Ascending aorta (tissue), 2 donors: ENCODE measurements at regions not wholly inside any gene's neighbourhood (a gene's known extent, or its start where the extent isn't known, plus 50 kb on each side); places are given as distances from the start of the nearest gene placed in this dataset.

Source experiments
- DNase-seq, 2 donors: peaks; one replicate each; pipeline ENCODE4 v3.0.0-alpha.2; 2019; ENCODE audit warnings: low spot score in 2 of 2
- H3K27ac ChIP-seq, 2 donors: fragments of 200-600 bp; sonication (generic); one replicate each; pipeline ENCODE4 v1.5.1; 2016 to 2017; ENCODE audit warnings: mild to moderate bottlenecking in 1 of 2
- H3K27me3 ChIP-seq: fragments of 200-600 bp; sonication (generic); one replicate; pipeline ENCODE4 v1.5.1; 2017
- H3K36me3 ChIP-seq, 2 donors: fragments of 200-600 bp; sonication (generic); one replicate each; pipeline ENCODE4 v1.5.1; 2016
- H3K4me1 ChIP-seq, 2 donors: fragments of 200-600 bp; sonication (generic); one replicate each; pipeline ENCODE4 v1.5.1; 2016 to 2017; ENCODE audit warnings: mild to moderate bottlenecking in 1 of 2
- H3K4me3 ChIP-seq, 2 donors: fragments of 200-600 bp; sonication (generic); one replicate each; pipeline ENCODE4 v1.5.1; 2016 to 2017; ENCODE audit warnings: mild to moderate bottlenecking in 1 of 2
- H3K9me3 ChIP-seq, 2 donors: fragments of 200-600 bp; sonication (generic); one replicate each; pipeline ENCODE4 v1.5.1; 2016
- intact Hi-C: fragments of 100-400 bp; cut with DNase I; formaldehyde crosslinking; loops from one replicate; pipeline ENCODE4 v1.15.1; 2023
- TF ChIP-seq, protein P1 (sequence below), 3 experiments: fragments of 200-600 bp in 2 of 3; fragments of 450-650 bp in 1 of 3; sonication (generic) in 2 of 3; IDR thresholded peaks; one replicate each; pipeline ENCODE4 v1.5.1; 2016 to 2019; ENCODE audit warnings: antibody characterized with exemption in 3 of 3, mild to moderate bottlenecking in 1 of 3, moderate library complexity in 1 of 3

DNA sequence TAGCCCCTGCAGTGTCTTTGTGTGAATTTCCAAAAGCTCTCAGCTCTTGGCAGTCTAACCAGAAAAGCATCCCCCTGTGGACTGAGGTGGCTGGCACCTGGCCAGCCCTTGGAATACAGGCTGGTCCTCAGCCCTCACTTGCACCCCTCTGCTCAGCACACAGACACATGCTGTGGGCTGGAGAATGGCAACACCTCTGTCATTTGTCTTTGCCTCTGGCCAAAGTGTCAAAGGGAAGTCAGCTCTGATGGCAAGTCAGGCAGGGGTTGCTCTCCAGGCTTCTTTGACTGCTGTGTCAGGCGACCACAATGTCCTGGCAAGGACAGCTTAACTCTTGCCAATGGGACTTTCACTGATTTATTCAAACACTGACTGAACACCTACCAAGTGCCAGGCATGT, 724.8 kb downstream of the INHBA start:
- no peak for DNase-seq
- no peak overlapping the region for H3K27ac ChIP-seq
- H3K27me3 ChIP-seq = no peaks in the 10 kb centered on the region
- H3K36me3 ChIP-seq = no peaks in the 10 kb centered on the region
- TF ChIP-seq, protein P1, sequence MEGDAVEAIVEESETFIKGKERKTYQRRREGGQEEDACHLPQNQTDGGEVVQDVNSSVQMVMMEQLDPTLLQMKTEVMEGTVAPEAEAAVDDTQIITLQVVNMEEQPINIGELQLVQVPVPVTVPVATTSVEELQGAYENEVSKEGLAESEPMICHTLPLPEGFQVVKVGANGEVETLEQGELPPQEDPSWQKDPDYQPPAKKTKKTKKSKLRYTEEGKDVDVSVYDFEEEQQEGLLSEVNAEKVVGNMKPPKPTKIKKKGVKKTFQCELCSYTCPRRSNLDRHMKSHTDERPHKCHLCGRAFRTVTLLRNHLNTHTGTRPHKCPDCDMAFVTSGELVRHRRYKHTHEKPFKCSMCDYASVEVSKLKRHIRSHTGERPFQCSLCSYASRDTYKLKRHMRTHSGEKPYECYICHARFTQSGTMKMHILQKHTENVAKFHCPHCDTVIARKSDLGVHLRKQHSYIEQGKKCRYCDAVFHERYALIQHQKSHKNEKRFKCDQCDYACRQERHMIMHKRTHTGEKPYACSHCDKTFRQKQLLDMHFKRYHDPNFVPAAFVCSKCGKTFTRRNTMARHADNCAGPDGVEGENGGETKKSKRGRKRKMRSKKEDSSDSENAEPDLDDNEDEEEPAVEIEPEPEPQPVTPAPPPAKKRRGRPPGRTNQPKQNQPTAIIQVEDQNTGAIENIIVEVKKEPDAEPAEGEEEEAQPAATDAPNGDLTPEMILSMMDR (IDR thresholded peaks at IDR 0.05) = no peak
- H3K4me3 ChIP-seq = no peak overlapping the region
- H3K4me1 ChIP-seq = no peaks in the 10 kb centered on the region
- no peaks in the 10 kb centered on the region for H3K9me3 ChIP-seq
- intact Hi-C loops = no loop called here

DNA sequence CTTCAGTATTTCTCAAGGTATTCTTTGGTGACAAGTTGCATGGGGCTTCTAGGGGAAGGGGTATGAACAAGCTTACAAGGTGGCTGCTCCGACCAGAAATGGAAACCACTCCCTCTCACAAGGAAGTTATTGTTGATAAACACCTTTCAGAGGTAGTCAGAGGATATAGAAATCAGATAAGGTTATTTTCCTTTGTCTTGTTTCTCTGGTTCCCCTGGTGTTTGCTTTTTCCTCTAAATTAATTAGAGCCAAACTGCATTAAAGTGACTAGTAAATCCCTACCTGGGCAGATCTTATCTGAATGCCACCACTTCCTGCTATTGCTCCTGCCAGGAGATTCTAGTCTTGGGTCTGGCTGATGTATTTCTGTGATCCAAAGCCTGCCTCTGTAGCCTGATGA, 725.4 kb downstream of the INHBA start:
- TF ChIP-seq, protein P1 (IDR thresholded peaks at IDR 0.05) = no peak
- DNase-seq = no peak
- no peaks in the 10 kb centered on the region for H3K36me3 ChIP-seq
- intact Hi-C loops = no loop called here
- H3K4me1 ChIP-seq = no peaks in the 10 kb centered on the region
- no peaks in the 10 kb centered on the region for H3K27me3 ChIP-seq
- no peak overlapping the region for H3K4me3 ChIP-seq
- H3K27ac ChIP-seq = no peak overlapping the region
- H3K9me3 ChIP-seq = no peaks in the 10 kb centered on the region

DNA sequence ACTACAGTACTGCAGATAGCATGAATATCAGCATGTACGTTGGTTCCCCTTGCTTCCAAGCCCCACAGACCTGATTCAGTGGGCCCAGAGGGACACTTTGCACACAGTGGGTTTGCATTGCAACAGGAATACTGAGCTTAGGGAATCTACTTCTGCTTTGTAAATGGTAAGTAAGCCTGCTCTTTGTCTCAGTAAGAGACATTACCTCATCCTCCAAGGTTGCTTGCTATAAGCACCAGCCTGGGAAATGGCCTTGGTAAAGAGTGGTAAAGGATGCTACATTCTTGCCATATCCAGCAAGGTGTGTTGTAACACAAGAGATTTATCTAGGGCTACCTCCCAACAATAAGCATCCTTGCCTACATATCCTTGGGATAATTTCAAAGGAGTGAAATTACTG, 730.5 kb downstream of the INHBA start:
- no peaks in the 10 kb centered on the region for H3K36me3 ChIP-seq
- H3K27me3 ChIP-seq = no peaks in the 10 kb centered on the region
- intact Hi-C loops = no loop called here
- DNase-seq = no peak
- no peaks in the 10 kb centered on the region for H3K9me3 ChIP-seq
- no peak overlapping the region for H3K27ac ChIP-seq
- TF ChIP-seq, protein P1 (IDR thresholded peaks at IDR 0.05) = no peak
- H3K4me1 ChIP-seq = no peaks in the 10 kb centered on the region
- no peak overlapping the region for H3K4me3 ChIP-seq

DNA sequence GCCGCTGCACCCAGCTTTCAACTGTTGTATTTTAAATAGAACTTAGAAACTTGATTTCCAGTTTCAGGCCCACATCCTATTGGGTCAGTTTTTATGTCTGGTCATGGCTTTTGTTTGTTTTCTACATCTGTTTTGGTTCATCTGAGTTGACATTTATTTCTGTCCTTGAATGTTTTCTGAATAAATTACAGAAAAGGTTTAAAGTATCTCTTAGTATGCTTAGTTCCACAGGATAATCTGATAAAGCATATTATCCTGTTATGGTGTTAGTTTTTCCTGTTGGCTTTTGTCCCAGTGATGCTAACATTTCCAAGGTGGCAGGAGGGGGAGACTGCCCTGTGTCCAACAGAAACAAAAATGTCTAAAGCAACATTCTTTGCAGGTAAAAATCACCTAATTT, 733.2 kb downstream of the INHBA start:
- DNase-seq = no peak
- Histone ChIP-seq H3K4me1 (no peaks in the 10 kb centered on the region), H3K9me3 (no peaks in the 10 kb centered on the region), H3K4me3 (no peak overlapping the region), H3K27me3 (no peaks in the 10 kb centered on the region), H3K36me3 (no peaks in the 10 kb centered on the region), H3K27ac (no peak overlapping the region)
- TF ChIP-seq, protein P1 (IDR thresholded peaks at IDR 0.05) = no peak
- intact Hi-C loops = no loop called here

DNA sequence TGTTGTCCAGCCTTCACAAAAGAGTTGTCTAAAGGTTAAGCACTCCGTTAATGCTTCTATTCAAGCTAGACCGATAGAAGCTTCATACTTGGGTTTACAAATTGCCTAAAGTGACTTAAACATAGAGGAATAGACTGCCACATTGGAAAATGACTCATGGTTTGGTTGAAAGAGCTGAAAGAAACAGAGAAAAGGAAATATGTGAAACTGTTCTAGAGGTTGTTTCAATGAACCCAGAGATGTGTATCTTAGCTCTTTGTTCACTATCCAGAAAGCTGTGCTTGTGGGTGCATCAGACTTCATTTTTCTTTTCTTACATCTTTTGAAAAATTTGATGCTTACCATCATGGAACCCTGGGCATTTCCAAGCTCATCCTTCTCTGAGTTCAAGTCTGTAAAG, 736.2 kb downstream of the INHBA start:
- intact Hi-C loops = no loop called here
- TF ChIP-seq, protein P1 (IDR thresholded peaks at IDR 0.05) = no peak
- no peak for DNase-seq

DNA sequence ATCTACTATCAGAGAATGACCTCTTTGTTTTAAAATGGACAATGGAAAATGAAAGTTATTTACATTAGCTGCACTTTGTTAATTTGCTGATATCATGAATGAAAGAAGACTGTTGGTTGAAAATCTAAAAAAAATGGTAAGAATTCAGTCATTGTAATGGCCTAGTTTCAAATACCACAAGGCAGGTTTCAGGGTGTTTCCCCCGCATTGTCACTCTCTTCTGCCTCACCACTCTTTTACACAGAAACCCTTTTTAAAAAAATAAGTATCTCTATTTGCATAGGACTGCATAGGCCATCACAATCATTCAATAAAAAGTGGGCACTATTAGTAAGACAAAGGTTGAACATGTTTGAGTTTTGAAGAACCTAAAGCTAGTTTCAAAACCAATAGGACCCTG, 737.1 kb downstream of the INHBA start:
- Histone ChIP-seq H3K27me3 (no peaks in the 10 kb centered on the region), H3K4me3 (no peak overlapping the region), H3K4me1 (no peaks in the 10 kb centered on the region), H3K27ac (no peak overlapping the region), H3K36me3 (peaks cover 0 to 3% of the 10 kb centered on the region in 2 donors), H3K9me3 (no peaks in the 10 kb centered on the region)
- intact Hi-C loops = no loop called here
- TF ChIP-seq, protein P1 (IDR thresholded peaks at IDR 0.05) = no peak
- DNase-seq = no peak

More for the DNA sequence above, 736.2 kb downstream of the INHBA start:
- H3K4me3 ChIP-seq = no peak overlapping the region
- no peaks in the 10 kb centered on the region for H3K9me3 ChIP-seq
- H3K36me3 ChIP-seq = peaks cover 0 to 3% of the 10 kb centered on the region in 2 donors
- H3K4me1 ChIP-seq = no peaks in the 10 kb centered on the region
- H3K27ac ChIP-seq = no peak overlapping the region
- H3K27me3 ChIP-seq = no peaks in the 10 kb centered on the region
